ENCODE measurements at regions not wholly inside any gene's neighbourhood (a gene's known extent, or its start where the extent isn't known, plus 50 kb on each side); places are given as distances from the start of the nearest gene placed in this dataset.

GRCh38 chr2:107475859-107476258 lies 350.8 kb upstream of the RGPD4 start:
- TF ChIP-seq, protein P1, sequence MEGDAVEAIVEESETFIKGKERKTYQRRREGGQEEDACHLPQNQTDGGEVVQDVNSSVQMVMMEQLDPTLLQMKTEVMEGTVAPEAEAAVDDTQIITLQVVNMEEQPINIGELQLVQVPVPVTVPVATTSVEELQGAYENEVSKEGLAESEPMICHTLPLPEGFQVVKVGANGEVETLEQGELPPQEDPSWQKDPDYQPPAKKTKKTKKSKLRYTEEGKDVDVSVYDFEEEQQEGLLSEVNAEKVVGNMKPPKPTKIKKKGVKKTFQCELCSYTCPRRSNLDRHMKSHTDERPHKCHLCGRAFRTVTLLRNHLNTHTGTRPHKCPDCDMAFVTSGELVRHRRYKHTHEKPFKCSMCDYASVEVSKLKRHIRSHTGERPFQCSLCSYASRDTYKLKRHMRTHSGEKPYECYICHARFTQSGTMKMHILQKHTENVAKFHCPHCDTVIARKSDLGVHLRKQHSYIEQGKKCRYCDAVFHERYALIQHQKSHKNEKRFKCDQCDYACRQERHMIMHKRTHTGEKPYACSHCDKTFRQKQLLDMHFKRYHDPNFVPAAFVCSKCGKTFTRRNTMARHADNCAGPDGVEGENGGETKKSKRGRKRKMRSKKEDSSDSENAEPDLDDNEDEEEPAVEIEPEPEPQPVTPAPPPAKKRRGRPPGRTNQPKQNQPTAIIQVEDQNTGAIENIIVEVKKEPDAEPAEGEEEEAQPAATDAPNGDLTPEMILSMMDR (conservative IDR thresholded peaks at IDR 0.05), result no peak
- no peak for TF ChIP-seq EZH2 (IDR thresholded peaks at IDR 0.05; ENCODE audit: low read depth)
